ENCODE measurements at regions not wholly inside any gene's neighbourhood (a gene's known extent, or its start where the extent isn't known, plus 50 kb on each side); places are given as distances from the start of the nearest gene placed in this dataset.
"Not testable (repeated sequence)": the region's sequence is repeated elsewhere in the genome, so short reads cannot be mapped to it uniquely, and the experiment has no call there.

GRCh38 chr7:79524048-79524447 is 70.6 kb upstream of the MAGI2 start:
- CTCF ChIA-PET: no interaction called here

GRCh38 chr7:79523436-79523835 is 70.0 kb upstream of the MAGI2 start:
- CTCF ChIA-PET: no interaction called here
- POLR2A ChIA-PET: no interaction called here

More at GRCh38 chr7:79524048-79524447, 70.6 kb upstream of the MAGI2 start:
- POLR2A ChIA-PET: no interaction called here

GRCh38 chr7:79520543-79520942 is 67.1 kb upstream of the MAGI2 start:
- ChIA-PET CTCF (no interaction called here), POLR2A (no interaction called here)

GRCh38 chr7:79515358-79515757 is 61.9 kb upstream of the MAGI2 start:
- POLR2A ChIA-PET: no interaction called here
- CTCF ChIA-PET: no interaction called here

- ChIA-PET POLR2A (no interaction called here), CTCF (no interaction called here)
Observed at GRCh38 chr7:79513261-79513660, 59.8 kb upstream of the MAGI2 start.

GRCh38 chr7:79512261-79512660 is 58.8 kb upstream of the MAGI2 start:
- CTCF ChIA-PET: no interaction called here
- POLR2A ChIA-PET: no interaction called here

- CTCF ChIA-PET, POLR2A ChIA-PET: not testable (repeated sequence)
Observed at GRCh38 chr7:79511056-79511455, 57.6 kb upstream of the MAGI2 start.

- ChIA-PET CTCF (no interaction called here), POLR2A (no interaction called here)
Observed at GRCh38 chr7:79507131-79507530, 53.7 kb upstream of the MAGI2 start.

- ChIA-PET CTCF (no interaction called here), POLR2A (no interaction called here)
Observed at GRCh38 chr7:79506481-79506880, 53.0 kb upstream of the MAGI2 start.

- POLR2A ChIA-PET: no interaction called here
Observed at GRCh38 chr7:79504607-79505389, 51.3 kb upstream of the MAGI2 start.

More at GRCh38 chr7:79504607-79505389, 51.3 kb upstream of the MAGI2 start:
- CTCF ChIA-PET: no interaction called here
